ENCODE measurements at regions not wholly inside any gene's neighbourhood (a gene's known extent, or its start where the extent isn't known, plus 50 kb on each side); places are given as distances from the start of the nearest gene placed in this dataset.
"Not testable (repeated sequence)": the region's sequence is repeated elsewhere in the genome, so short reads cannot be mapped to it uniquely, and the experiment has no call there.

DNA sequence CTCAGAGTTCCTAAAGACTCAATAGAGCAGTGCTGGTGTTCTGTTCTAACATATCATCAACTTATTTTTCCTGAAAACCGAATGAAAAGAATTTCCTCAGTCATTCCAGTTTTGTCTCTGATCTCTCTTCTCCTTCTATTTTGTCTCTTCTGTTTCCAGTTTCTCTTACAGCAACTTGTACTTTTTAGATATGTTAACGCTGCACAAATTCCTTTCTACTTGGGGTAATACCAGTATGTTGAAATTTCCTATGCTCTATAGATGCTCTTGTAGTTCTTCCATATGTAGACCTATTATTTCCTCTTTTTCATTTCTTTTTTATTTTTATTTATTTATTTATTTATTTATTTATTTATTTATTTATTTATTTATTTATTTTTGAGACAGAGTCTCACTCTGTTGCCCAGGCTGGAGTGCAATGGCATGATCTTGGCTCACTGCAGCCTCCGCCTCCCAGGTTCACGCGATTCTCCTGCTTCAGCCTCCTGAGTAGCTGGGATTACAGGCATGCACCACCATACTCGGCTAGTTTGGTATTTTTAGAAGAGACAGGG lies 80.3 kb downstream of the LYZL2 start:
- TF ChIP-seq, protein P1, sequence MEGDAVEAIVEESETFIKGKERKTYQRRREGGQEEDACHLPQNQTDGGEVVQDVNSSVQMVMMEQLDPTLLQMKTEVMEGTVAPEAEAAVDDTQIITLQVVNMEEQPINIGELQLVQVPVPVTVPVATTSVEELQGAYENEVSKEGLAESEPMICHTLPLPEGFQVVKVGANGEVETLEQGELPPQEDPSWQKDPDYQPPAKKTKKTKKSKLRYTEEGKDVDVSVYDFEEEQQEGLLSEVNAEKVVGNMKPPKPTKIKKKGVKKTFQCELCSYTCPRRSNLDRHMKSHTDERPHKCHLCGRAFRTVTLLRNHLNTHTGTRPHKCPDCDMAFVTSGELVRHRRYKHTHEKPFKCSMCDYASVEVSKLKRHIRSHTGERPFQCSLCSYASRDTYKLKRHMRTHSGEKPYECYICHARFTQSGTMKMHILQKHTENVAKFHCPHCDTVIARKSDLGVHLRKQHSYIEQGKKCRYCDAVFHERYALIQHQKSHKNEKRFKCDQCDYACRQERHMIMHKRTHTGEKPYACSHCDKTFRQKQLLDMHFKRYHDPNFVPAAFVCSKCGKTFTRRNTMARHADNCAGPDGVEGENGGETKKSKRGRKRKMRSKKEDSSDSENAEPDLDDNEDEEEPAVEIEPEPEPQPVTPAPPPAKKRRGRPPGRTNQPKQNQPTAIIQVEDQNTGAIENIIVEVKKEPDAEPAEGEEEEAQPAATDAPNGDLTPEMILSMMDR (IDR thresholded peaks at IDR 0.05) = not testable (repeated sequence)
- TF ChIP-seq POLR2A (IDR thresholded peaks at IDR 0.05) = not testable (repeated sequence)

Data from esophagus squamous epithelium (tissue), 4 donors.